NCI-H2196 treated with DMSO at 0.1 percent for 48 hours (cell line): ENCODE measurements at regions not wholly inside any gene's neighbourhood (a gene's known extent, or its start where the extent isn't known, plus 50 kb on each side); places are given as distances from the start of the nearest gene placed in this dataset.

Experiments
- DNase-seq: peaks from one replicate; lab custom pipeline; 2025; ENCODE audit not compliant: unreplicated experiment; lab: John Stamatoyannopoulos, UW

DNA sequence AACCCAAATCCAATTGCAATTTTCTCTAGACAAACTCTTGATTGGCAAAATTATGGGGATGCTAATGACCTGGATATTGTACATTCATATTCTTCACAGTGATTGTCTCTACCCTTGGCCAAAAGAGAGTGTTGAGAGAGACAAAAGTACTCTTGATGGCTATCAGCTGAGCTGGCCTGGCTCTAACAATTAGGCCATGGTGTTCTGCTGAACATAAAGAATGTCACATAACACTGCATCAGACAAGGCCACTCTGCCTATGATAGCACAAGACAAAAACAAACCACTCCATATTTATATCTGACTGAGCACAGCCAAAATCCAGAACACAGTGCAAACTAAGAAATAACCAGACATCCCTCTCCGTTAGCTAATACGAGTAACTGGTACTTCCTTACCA, 101.7 kb downstream of the ADAMTS1 start:
- DNase-seq = no peak

DNA sequence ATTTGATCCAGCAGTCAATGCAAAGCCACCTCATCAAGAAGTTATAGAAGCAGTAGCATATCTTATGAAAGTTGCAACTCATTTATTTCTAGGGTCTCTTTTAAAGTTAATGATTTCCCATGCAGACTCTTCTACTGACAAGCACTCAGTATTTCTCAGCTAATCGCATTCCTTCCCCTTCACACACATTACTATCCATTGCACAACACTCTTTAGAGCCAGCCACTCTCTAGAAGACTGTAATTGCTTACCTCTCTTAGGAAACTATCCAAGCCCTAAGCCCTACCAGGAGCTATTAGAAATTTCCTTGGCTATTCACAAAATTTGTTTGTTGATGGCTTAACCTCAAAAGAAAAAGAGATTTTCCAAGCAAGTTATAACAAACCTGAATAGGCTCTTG, 106.0 kb downstream of the ADAMTS1 start:
- no peak for DNase-seq

DNA sequence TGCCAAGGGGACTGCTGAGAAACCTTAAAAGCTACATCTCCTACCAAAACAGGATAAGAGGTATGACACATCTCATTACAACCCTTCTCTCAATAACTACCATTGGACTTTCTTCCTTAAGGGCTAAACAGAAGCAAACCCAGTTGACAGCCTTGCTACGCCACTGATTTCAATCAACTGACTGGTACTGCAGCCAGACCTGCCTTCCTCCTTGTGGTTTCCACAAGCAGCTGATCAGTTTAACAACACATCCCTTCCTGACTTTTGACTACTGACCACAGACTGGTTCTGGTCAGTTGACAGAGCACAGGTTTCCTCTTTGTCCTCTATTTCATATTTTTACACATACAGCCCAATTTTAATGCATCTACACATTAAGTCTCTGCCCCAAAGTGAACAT, 108.8 kb downstream of the ADAMTS1 start:
- DNase-seq = no peak

DNA sequence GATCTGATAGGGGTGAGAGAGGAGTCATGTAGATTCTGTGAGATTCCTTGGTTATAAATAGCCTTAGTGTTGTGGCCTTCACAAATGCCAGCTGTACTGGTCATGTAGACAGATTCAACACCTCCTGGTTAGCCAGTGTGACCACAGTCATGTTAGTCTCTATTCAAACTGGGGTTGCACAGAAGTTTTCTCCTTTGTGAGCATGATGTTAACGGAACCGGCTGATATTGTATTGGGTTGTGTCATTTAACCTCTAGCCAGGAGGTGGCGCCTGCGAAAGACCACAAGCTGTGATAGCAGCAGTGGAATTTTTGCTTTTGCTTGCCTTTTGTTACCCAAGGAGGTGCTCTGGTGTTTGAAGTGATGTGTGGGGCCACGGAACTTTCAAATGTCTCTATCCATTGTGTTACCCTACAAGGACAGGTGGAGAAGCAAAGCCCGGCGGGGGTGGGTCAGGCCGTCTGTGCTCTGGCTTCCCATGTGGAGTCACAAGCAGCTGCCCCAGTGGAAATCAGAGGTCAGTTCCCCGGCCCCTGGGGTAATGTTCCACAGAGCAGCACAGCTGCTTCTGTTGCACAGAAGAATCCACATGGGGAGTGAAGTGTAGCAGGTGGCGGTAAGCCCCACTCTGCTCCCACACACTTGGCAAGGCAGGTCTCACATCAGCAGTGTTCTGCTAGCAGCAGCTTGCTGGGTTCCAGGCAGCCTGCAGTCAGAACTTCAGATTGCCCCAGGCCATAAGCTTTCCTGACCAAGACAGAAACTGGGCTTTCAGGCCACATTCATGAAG, 112.6 kb downstream of the ADAMTS1 start:
- DNase-seq = no peak

DNA sequence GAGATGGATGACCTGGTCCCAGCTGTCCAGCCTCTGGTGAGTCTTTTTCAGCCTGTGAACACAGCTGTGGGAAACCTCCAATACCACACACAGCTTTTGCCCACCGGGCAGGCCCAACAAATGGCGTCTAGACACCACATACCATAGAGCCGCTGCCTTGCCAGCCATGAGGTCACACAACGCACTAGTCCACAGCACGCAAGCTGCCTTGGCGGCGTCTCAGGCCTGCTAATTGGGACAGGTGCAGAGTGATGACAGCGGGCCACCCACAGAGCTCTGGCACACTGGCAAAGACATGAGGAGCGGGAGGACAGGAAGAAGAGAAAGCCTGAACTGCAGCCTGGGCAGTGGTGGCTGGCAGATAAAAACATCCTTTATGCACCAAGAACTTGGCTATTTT, 125.5 kb downstream of the ADAMTS1 start:
- DNase-seq = no peak

DNA sequence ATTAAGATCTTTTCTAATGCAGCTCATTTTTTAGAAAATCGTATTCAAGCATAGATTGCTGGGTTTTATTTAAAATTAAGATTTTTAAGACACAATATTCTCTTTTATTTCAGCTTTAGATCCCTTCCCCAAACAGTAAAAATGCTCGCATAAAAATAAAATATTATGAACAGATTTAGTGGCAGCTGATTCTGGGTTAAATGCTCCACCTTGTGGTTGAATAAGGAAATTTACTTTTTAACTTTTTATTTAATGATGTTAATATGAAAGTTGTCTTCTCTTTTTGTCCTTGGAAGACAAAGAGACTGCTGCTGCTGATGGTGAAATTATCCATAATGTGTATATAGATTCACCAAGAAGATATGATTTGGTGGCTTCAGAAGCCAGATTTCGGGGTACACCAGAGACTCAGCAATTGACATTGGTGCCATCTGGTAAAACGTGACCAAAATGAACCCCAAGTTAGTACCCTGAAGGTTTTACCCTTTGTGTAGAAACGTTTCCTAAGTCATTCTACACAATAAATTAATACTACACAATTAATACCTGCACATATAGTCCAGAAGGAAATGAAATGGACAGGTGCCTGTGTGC, 128.0 kb downstream of the ADAMTS1 start:
- no peak for DNase-seq

DNA sequence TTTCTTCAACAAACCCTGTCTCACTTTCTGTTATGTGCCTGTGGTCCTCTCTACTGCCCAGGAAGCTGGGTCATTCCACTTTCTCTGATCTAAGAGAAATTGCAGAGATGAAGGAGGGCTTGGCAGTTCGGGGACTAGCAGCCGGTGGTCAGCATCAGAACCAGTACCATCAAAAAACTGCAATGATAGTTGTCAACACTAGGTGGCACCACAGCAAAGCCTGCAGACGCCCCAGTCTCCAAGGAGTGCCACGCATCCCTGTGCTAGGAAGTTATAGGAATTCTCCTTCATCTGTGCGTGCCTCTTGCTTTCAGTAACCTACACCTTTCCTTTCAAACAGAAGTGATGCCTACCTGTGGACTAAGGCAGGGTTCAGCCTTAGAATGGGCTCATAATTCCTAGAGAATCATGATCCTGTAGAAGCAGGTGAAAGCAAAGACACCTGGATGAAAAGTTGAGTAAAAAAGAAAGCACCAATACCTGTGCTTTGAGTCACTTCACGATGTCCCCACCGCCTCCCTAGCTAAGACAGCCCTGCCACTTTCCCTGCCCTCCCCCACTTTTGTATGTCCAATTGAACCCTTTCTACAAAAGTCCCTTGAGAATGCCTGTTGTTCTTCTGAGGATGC, 129.2 kb downstream of the ADAMTS1 start:
- DNase-seq = peak; percentile 7

DNA sequence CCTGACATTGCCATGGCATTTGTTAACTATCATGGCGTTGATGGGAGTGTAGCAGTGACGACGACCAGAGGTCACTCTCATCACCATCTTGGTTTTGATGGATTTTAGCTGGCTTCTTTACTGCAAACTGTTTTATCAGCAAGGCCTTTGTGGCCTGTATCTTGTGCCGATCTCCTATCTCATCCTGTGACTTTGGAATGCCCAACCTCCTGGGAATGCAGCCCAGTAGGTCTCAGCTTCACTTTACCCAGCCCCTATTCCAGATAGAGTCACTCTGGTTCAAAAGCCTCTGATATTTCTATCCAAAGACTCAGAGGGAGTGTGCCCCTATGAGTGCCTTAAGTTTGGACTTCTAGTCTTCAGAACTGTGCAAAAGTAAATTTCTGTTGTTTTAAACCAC, 130.1 kb downstream of the ADAMTS1 start:
- DNase-seq = no peak

DNA sequence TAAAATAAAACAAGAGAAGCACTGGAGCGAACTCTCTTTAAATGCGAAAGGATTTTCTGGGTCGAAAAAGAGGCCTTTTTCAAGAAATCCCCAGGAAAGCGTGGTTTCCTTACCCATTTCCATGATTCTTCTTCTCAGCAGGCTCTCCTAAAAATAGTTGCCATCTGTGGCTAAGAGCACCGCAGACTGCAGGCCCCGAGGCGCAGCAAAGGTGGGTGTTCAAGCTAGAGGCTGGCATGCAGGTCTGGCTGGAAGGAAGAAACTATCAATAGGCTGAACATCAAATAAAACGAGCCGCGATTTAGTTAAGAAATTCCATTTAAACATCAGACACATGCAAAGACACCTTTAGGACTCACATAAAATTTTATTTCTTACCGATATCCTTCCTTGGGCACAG, 135.1 kb downstream of the ADAMTS1 start:
- no peak for DNase-seq

DNA sequence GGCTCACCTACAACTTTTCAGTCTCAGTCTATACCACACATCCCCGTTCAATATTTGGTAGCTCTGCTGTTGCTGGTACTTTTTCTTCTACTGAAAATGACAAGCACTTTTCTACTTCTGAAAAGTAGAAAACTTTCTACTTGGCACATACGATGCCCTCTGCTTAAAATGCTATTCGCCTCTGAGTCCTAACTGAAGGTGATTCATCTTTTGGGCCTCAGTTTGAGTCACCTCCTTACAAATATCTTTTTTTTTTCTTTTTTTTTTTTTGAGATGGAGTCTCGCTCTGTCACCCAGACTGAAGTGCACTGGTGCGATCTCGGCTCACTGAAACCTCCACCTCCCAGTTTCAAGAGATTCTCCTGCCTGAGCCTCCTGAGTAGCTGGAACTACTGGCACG, 136.0 kb upstream of the CYYR1 start:
- DNase-seq = no peak

DNA sequence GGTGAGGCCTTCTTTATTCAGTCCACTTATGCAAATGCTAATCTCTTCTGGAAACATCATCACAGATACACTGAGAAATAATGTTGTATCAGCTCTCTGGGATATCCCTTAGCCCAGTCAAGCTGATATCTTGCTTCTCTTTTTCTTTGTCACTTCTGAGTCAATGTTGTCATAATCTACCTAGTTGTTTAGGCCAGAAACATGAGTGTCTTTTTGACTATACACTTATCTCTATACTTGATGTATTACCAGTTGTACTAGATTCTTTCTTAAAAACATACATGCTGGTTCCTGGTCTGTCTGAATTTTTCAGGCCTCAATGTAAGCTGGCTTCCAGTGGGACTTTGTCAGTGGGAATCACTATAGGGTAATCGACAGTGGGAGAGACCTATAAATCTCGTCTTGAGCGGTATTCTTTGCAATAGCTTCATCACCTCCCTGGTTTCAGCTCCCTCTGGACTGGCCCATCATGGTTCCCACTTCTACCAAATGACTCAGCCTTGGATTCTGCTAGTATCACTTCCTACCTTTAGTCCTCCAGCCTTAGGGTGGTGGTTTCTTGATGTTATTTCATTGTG, 135.2 kb upstream of the CYYR1 start:
- no peak for DNase-seq

DNA sequence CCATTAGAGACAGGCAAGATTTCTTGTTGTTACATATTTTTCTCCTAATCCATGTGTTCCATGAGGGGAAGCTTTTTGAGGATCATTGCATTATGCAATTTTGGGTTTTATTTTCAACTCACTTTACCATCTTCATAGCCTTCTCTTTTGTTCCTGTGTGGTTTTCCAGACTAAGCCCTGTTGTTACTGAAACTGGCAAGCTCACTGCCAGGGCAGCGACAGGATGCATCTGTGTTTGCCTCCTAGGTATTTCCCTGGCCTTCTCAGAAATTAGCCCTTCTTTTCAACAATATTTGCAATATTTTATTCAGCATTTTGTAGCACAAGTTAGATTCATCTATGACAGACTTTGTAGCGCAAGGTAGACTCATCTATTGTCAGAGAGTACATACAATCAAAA, 134.2 kb upstream of the CYYR1 start:
- DNase-seq = no peak

DNA sequence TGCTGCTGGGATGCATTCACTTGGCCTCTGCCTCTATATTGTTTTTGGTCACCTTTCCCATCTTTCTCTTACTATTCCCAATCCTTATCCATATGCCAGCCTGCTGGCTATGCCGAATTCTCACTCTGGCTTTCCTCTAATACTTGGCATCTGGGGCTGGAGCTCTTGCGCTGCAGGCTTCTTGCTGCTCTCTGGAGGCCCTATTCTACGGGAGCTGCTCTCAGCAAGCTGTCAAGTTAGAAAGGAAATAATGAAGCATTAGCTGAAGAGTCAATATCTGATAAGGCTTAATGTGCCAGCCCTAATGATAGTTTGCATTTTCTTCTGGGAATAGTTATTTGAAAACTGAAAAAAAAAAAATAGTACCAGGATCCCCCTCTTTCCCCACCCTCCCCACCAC, 125.3 kb upstream of the CYYR1 start:
- no peak for DNase-seq

DNA sequence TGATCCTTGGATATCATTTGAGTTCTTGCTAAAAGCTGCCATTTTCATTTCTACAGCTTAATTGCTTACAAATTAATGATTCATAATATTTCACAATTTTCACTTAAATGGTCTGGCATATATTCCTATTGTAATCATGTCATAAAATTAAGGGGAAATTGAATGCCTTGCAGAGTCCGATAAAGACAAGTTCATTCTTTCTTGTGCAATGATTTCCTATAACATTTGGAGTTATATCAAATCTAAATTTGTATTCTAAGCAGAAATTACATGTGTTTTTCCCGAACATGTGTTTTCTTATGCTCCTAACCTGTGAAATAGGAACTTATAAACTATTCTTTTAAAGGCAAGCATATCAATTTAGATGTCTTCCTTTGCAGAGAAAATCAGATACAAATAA, 118.3 kb upstream of the CYYR1 start:
- no peak for DNase-seq

DNA sequence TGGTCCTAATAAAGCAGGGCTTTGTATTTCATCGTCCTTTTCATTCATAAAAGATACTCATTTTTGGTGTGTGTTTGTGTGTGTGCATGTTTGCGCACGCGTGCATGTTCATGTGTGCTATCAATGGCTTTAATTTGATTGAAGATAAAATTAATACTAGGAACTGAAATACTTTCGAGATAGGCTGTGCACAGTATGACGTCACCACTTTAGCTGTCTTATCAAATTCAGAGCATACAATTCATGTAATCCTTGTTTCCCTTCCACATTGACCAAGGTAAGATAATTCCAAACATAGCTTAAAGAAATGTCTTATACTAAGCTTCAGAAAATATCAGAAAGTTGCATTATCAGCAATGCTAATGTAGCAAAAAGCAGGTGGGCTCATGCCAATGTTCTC, 113.6 kb upstream of the CYYR1 start:
- no peak for DNase-seq

DNA sequence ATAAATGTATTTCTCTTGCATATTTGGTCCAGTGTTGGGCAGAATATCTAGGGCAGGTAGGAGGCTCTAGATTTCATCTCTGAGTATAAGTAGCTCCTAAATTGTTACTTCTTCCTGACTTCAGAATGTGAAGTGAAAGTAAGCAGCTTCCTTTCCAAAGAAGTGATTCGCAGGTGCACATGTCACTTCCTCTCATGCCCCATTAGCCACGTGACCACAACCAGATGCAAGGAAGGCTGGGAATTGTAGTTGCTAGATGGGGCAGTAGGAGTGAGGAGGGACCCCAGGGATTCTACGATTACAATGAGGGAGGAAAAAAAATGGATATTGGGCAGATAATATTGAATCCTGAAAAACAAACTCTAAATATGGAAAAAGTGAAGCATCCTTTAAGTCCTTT, 113.2 kb upstream of the CYYR1 start:
- DNase-seq = no peak

DNA sequence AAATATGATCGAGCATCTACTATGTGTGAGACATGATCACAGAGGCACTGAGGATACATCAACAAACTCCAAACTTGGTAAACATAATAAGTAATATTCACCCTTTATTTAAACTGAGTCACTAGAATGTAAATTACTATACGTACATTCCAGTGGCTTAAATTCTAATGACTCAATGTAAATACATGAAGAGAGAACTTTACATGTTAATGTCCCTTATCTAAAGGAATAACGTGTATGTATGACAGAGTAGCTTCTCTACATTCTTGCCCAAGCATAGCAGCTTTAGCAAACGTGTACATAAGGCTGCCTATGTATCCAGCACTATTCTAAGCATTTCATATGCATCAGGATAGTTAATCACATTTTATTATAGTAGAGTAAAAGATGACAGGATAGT, 111.8 kb upstream of the CYYR1 start:
- no peak for DNase-seq

DNA sequence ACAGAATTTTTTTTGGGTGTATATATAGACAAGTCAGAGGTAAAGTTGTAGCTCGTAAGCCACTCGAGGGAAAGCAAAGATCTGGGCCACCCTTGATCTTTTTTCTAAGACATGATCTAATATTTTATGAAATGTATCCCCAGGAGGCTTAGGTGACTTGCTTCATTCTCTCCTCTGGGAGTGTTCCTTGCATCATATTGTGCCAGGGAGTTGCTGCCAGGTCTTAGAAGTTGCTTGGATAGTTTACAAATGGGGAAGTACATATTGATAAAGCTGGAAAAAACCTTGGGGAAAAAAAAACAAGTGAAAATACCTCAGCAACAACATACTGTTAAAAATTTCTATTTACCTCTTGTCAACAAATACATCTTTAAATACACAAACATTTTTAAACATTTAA, 110.9 kb upstream of the CYYR1 start:
- DNase-seq = no peak

DNA sequence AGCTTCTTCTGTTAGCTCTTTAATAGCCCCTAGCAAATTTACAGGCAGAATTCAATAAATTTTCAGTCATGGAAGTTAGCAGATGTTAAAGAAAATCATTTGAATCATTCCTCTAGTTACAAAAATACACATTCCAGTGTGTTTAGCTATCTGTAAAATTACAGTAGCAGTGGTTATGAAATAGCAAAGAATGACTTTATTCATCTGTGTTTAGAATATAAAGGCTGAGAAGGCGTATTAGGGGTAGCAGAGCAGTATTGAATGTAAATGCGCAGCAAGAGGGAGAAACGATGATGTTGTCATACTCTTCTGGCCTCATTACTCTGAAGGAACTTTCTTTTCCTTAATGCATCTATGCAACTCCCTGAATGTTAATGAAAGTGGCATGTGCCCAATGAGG, 106.2 kb upstream of the CYYR1 start:
- DNase-seq = no peak

DNA sequence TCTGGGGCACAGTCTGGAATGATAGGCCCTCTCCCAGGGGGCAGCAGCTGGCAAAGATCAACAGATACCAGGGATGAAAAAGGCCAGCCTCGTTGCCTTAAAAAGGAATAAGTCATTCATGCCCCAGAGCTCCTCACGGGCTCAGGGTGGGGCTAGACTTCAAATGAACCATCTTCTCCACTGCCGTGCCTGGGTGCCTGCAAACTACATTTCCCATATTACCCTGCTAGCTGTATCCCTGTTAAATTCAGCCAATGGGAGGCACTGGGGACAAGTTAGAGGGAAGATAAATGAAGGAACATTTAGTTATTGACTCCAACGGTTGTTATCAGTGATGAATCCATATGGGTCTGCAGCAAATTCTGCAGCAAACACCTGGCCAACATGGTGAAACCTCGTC, 101.2 kb upstream of the CYYR1 start:
- no peak for DNase-seq

DNA sequence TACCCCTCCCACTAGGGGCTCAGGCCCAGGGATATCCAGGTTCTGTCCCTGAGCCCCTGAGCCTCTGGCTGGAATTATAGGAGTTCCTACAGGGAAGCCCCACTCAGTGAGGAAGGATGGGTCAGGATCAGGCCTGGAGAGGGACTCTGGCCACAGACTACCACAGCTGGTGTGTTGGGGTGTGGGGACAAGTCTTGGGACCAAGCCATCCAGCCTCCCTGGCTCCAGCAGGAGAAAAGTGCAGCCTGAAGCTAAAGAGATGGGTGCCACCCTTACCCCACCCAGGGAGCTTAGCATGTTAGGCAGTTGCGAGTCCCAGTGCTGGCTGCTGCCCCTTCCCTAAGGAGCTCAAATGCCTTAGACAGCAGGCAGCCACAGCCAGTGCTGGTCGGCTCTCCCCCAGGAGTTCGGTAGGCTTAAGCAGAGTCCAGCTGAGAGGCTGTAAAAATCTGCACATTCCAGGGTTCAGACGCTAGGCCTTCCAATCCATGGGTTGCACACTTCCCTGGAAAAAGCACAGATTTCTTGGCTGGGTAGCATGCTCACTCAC, 96.2 kb upstream of the CYYR1 start:
- no peak for DNase-seq

DNA sequence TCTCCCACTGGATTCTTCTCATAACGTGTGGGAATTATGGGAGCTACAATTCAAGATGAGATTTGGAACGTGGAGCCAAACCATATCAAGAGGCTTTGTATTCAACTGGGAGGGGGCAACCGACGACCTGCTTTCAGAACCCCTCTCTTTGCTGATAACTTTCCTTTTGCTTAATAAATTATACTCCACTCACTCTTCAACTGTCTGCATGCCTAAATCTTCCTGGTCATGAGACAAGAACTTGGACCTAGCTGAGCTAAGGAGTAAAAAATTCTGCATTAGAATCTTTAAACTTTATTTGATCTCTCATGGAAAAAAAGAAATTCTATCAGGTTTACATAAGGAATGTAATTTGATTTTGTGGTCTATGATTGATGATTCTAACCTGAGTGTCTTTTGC, 86.7 kb upstream of the CYYR1 start:
- no peak for DNase-seq
